ENCODE measurements at regions not wholly inside any gene's neighbourhood (a gene's known extent, or its start where the extent isn't known, plus 50 kb on each side); places are given as distances from the start of the nearest gene placed in this dataset.
A peak's percentile ranks its signal among the peaks of the same experiment; 100 is the strongest.
"Not testable (repeated sequence)": the region's sequence is repeated elsewhere in the genome, so short reads cannot be mapped to it uniquely, and the experiment has no call there.

DNA sequence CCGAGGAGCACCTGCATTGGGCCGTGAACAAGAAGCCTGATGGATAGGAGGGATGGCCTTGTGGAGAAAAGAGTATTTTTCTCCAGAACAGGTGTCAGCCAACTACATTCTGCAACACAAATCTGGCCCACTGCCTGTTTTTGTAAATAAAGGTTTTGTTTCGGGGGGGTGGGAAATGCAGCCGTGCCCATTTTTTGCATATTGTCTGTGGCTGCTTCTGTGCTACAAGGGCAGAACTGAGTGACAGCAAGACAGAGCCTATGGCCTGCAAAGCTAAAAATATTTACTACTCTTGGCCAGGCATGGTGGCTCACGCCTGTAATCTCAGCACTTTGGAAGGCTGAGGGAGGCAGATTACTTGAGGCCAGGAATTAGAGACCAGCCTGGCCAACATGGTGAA lies 95.9 kb upstream of the AKAP13 start:
- Histone ChIP-seq H3K27me3 (ENCODE audit: control insufficient read depth in 1 of 2, insufficient read depth in 2 of 2, low read length in 2 of 2) (no peaks in the 10 kb centered on the region), H3K4me3 (ENCODE audit: low read depth in 1 of 2, low read length in 2 of 2) (no peak overlapping the region), H3K9ac (ENCODE audit: low read depth in 1 of 2, low read length in 2 of 2) (no peak overlapping the region), H3K27ac (ENCODE audit: low read depth, low read length) (no peak overlapping the region), H3K4me1 (ENCODE audit: control insufficient read depth in 1 of 2, insufficient read depth in 2 of 2, low read length in 2 of 2) (peaks cover 0 to 2% of the 10 kb centered on the region in 2 donors), H3K9me3 (ENCODE audit: control insufficient read depth in 1 of 2, low read length in 2 of 2) (no peaks in the 10 kb centered on the region), H3K36me3 (ENCODE audit: control insufficient read depth in 1 of 2, insufficient read depth in 2 of 2, low read length in 2 of 2) (no peaks in the 10 kb centered on the region)

DNA sequence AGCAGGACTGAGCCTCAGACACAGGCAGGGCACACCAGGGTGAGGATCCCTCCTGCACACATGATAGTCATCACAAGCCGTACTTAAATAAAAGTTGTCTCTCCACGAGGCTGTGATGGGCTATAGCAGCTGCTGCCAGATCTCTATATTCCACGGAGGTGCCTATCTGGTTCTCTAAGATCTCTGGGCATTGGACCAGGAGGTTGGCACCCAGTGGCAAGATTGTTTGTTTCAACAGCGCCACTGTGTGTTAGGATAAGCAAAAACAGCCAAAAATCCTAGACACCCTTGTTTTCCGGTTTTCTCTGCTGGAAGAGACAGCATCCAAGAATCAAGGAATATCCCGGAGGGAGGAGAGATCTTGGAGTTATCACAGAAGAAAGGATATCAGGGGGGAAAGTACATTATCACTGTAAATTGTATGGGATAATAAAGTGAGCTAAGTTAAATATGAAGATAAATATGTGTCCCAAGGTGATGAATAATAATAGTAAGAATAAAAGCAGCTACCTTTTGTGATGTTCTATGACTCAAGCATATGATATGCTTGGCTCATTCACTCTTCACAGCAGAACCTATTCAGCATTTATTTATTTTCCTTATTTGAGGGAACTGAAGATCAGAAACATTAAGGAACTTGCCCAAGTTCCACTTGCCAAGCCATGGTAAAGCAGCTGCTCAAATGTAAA lies 90.6 kb upstream of the AKAP13 start:
- H3K4me3 ChIP-seq (ENCODE audit: low read depth in 1 of 2, low read length in 2 of 2), result no peak overlapping the region
- no peaks in the 10 kb centered on the region for H3K36me3 ChIP-seq (ENCODE audit: control insufficient read depth in 1 of 2, insufficient read depth in 2 of 2, low read length in 2 of 2)
- no peak overlapping the region for H3K9ac ChIP-seq (ENCODE audit: low read depth in 1 of 2, low read length in 2 of 2)
- H3K9me3 ChIP-seq (ENCODE audit: control insufficient read depth in 1 of 2, low read length in 2 of 2), result no peaks in the 10 kb centered on the region
- no peak overlapping the region for H3K27ac ChIP-seq (ENCODE audit: low read depth, low read length)
- H3K4me1 ChIP-seq (ENCODE audit: control insufficient read depth in 1 of 2, insufficient read depth in 2 of 2, low read length in 2 of 2), result no peaks in the 10 kb centered on the region
- peaks cover 0 to 4% of the 10 kb centered on the region in 2 donors for H3K27me3 ChIP-seq (ENCODE audit: control insufficient read depth in 1 of 2, insufficient read depth in 2 of 2, low read length in 2 of 2)

DNA sequence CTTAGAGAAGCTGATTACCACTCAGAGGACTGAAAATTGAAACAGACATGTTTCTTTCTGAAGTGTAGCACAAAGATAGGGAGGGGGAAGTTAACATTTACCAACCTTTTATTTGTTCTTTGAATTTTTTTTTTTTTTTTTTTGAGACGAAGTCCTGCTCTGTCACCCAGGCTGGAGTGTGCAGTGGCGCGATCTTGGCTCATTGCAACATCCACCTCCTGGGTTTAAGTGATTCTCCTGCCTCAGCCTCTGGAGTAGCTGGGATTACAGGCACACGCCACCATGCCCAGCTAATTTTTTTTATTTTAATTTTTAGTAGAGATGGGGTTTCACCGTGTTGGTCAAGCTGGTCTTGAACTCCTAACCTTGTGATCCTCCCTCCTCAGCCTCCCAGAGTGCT lies 87.8 kb upstream of the AKAP13 start:
- not testable (repeated sequence) for H3K4me1 ChIP-seq (ENCODE audit: control insufficient read depth in 1 of 2, insufficient read depth in 2 of 2, low read length in 2 of 2); H3K4me3 ChIP-seq (ENCODE audit: low read depth in 1 of 2, low read length in 2 of 2); H3K27me3 ChIP-seq (ENCODE audit: control insufficient read depth in 1 of 2, insufficient read depth in 2 of 2, low read length in 2 of 2); H3K9me3 ChIP-seq (ENCODE audit: control insufficient read depth in 1 of 2, low read length in 2 of 2); H3K36me3 ChIP-seq (ENCODE audit: control insufficient read depth in 1 of 2, insufficient read depth in 2 of 2, low read length in 2 of 2); H3K9ac ChIP-seq (ENCODE audit: low read depth in 1 of 2, low read length in 2 of 2); H3K27ac ChIP-seq (ENCODE audit: low read depth, low read length)

DNA sequence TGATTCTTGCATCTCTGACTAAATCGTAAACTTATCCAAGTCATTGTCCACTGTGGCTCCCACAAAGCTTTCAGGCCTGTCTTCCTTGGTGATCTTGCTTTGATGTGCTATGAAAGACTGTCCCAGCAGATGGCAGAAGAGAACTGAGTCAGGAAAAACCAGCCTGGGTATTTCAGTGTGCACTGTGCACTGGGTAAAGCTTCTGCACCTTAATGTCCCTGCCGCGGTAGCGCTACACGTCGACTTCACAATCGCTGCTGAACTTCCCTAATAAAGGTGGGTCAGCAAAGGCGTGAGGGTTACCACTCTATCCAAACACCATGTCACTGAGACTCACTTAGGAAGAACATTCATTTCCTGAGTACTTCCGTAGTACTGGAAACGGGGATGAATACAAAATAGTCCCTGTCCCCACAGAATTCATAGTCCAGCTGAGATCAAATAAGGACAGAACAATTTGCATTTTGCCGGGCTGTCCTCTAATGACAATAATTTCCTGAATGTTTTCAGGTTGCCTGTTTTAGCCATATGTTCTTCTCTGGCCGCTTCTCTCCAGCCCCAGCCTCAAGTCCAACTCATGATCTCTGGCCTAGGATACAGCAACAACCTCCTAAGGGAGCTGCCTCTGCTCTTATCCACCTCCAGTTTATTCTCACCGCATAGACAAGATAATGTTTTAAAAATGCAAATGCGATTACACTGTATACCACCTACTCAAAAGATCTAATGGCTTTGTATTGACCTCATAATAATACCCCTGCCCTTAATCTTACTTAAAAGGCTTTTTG lies 83.6 kb upstream of the AKAP13 start:
- Histone ChIP-seq H3K9me3 (ENCODE audit: control insufficient read depth in 1 of 2, low read length in 2 of 2) (no peaks in the 10 kb centered on the region), H3K27ac (ENCODE audit: low read depth, low read length) (no peak overlapping the region), H3K36me3 (ENCODE audit: control insufficient read depth in 1 of 2, insufficient read depth in 2 of 2, low read length in 2 of 2) (no peaks in the 10 kb centered on the region), H3K4me1 (ENCODE audit: control insufficient read depth in 1 of 2, insufficient read depth in 2 of 2, low read length in 2 of 2) (peaks cover 4 to 6% of the 10 kb centered on the region in 2 donors), H3K27me3 (ENCODE audit: control insufficient read depth in 1 of 2, insufficient read depth in 2 of 2, low read length in 2 of 2) (no peaks in the 10 kb centered on the region), H3K9ac (ENCODE audit: low read depth in 1 of 2, low read length in 2 of 2) (peak overlapping the region; percentile 56 to 73), H3K4me3 (ENCODE audit: low read depth in 1 of 2, low read length in 2 of 2) (peak overlapping the region; percentile 61 to 69)

DNA sequence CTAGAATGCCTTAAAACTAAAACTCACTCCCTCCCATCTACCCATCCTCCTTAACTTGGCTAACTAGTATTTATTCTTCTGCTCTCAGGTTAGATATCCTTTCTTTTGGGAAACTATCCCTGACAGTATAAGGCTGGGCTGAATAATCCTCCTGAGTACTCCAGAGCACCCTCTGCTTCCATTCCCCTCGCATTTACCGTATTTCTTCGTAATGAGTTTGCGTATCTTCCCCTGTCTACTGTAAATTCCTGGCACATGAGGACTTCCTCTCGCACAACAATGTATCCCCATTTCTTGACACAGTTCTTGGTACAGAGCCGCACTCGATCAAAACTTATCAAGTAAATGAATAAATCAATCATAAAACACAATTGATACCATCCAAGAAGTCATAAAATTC lies 82.9 kb upstream of the AKAP13 start:
- Histone ChIP-seq H3K9me3 (ENCODE audit: control insufficient read depth in 1 of 2, low read length in 2 of 2) (no peaks in the 10 kb centered on the region), H3K4me3 (ENCODE audit: low read depth in 1 of 2, low read length in 2 of 2) (no peak overlapping the region), H3K36me3 (ENCODE audit: control insufficient read depth in 1 of 2, insufficient read depth in 2 of 2, low read length in 2 of 2) (no peaks in the 10 kb centered on the region), H3K9ac (ENCODE audit: low read depth in 1 of 2, low read length in 2 of 2) (no peak overlapping the region), H3K4me1 (ENCODE audit: control insufficient read depth in 1 of 2, insufficient read depth in 2 of 2, low read length in 2 of 2) (peaks cover 4 to 6% of the 10 kb centered on the region in 2 donors), H3K27me3 (ENCODE audit: control insufficient read depth in 1 of 2, insufficient read depth in 2 of 2, low read length in 2 of 2) (no peaks in the 10 kb centered on the region), H3K27ac (ENCODE audit: low read depth, low read length) (no peak overlapping the region)

DNA sequence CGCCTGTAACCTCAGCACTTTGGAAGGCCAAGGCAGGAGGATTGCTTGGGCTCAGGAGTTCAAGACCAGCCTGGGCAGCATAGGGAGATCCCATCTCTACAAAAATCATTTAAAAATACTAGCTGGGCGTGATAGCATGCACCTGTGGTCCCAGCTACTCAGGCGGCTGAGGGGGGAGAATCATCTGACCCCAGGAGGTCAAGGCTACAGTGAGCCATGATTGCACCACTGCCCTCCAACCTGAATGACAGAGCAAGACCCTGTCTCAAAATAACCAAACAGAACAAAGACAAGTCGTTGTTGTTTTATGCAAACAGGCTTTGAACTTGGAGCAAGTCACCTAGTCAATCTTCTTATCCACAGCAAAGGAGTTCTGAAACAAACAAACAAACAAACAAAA lies 82.0 kb upstream of the AKAP13 start:
- peaks cover 4 to 6% of the 10 kb centered on the region in 2 donors for H3K4me1 ChIP-seq (ENCODE audit: control insufficient read depth in 1 of 2, insufficient read depth in 2 of 2, low read length in 2 of 2)
- no peaks in the 10 kb centered on the region for H3K36me3 ChIP-seq (ENCODE audit: control insufficient read depth in 1 of 2, insufficient read depth in 2 of 2, low read length in 2 of 2)
- H3K9ac ChIP-seq (ENCODE audit: low read depth in 1 of 2, low read length in 2 of 2), result no peak overlapping the region
- H3K4me3 ChIP-seq (ENCODE audit: low read depth in 1 of 2, low read length in 2 of 2), result no peak overlapping the region
- no peaks in the 10 kb centered on the region for H3K27me3 ChIP-seq (ENCODE audit: control insufficient read depth in 1 of 2, insufficient read depth in 2 of 2, low read length in 2 of 2)
- H3K27ac ChIP-seq (ENCODE audit: low read depth, low read length), result no peak overlapping the region
- no peaks in the 10 kb centered on the region for H3K9me3 ChIP-seq (ENCODE audit: control insufficient read depth in 1 of 2, low read length in 2 of 2)

DNA sequence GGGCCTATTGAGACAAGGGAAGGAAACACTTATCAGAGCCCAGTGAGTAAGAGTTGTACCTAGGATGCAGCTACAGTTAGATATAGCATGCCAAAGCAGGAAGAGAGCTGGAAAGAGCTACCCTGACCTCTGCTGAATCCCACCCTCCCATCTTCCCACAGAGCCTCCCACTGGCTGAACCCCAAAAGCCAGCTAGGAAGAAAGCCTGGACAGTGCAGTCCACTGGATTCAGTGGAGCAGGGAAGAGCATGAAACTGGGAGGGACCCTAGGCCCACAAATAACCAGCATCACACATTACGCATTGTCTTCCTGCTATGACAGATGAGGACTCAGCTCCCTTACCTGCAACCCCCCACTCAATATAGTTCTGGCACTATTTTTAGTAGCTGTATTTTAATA lies 81.5 kb upstream of the AKAP13 start:
- H3K4me1 ChIP-seq (ENCODE audit: control insufficient read depth in 1 of 2, insufficient read depth in 2 of 2, low read length in 2 of 2), result peaks cover 4 to 6% of the 10 kb centered on the region in 2 donors
- no peaks in the 10 kb centered on the region for H3K27me3 ChIP-seq (ENCODE audit: control insufficient read depth in 1 of 2, insufficient read depth in 2 of 2, low read length in 2 of 2)
- H3K36me3 ChIP-seq (ENCODE audit: control insufficient read depth in 1 of 2, insufficient read depth in 2 of 2, low read length in 2 of 2), result no peaks in the 10 kb centered on the region
- H3K27ac ChIP-seq (ENCODE audit: low read depth, low read length), result no peak overlapping the region
- H3K9ac ChIP-seq (ENCODE audit: low read depth in 1 of 2, low read length in 2 of 2), result no peak overlapping the region
- no peak overlapping the region for H3K4me3 ChIP-seq (ENCODE audit: low read depth in 1 of 2, low read length in 2 of 2)
- no peaks in the 10 kb centered on the region for H3K9me3 ChIP-seq (ENCODE audit: control insufficient read depth in 1 of 2, low read length in 2 of 2)

DNA sequence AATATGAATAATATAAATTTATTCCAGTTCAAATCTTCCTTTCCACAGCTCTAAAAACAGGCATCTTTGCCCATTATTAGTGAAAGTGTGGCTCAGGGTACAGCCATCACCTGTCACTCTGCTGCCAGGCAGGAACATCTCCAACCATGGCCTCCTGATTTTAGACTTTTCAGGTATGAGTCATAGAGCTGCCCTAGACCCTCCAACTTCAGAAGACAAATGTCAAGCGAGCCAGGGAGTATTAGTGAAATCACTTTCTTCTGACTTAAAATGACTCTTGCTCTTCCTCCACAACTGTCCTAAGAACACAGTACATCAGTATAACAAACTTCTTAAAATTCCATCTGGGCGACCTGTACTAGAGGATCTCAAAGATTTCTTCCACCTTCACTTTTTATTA lies 78.1 kb upstream of the AKAP13 start:
- Histone ChIP-seq H3K4me1 (ENCODE audit: control insufficient read depth in 1 of 2, insufficient read depth in 2 of 2, low read length in 2 of 2) (no peaks in the 10 kb centered on the region), H3K27me3 (ENCODE audit: control insufficient read depth in 1 of 2, insufficient read depth in 2 of 2, low read length in 2 of 2) (no peaks in the 10 kb centered on the region), H3K27ac (ENCODE audit: low read depth, low read length) (no peak overlapping the region), H3K4me3 (ENCODE audit: low read depth in 1 of 2, low read length in 2 of 2) (no peak overlapping the region), H3K9me3 (ENCODE audit: control insufficient read depth in 1 of 2, low read length in 2 of 2) (no peaks in the 10 kb centered on the region), H3K36me3 (ENCODE audit: control insufficient read depth in 1 of 2, insufficient read depth in 2 of 2, low read length in 2 of 2) (no peaks in the 10 kb centered on the region), H3K9ac (ENCODE audit: low read depth in 1 of 2, low read length in 2 of 2) (no peak overlapping the region)

DNA sequence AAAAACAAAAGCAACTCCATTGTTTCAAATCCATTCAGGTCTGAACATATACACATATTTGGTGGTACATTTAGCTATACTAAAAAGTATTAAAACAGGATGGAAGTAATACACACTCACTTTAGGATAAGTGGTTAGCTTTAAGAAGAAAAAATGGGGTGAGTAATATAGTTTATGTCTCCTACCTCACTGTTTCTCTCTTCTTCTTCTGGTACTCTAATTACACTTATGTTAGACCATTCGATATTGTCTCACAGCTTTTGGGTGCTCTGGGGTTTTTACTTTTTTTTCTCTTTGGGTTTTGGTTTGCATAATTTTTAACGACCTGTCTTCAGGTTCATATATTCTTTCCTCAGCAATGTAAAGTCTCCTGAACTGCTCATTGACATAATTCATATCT lies 75.4 kb upstream of the AKAP13 start:
- Histone ChIP-seq H3K27ac (ENCODE audit: low read depth, low read length) (no peak overlapping the region), H3K36me3 (ENCODE audit: control insufficient read depth in 1 of 2, insufficient read depth in 2 of 2, low read length in 2 of 2) (no peaks in the 10 kb centered on the region), H3K9me3 (ENCODE audit: control insufficient read depth in 1 of 2, low read length in 2 of 2) (no peaks in the 10 kb centered on the region), H3K27me3 (ENCODE audit: control insufficient read depth in 1 of 2, insufficient read depth in 2 of 2, low read length in 2 of 2) (no peaks in the 10 kb centered on the region), H3K4me3 (ENCODE audit: low read depth in 1 of 2, low read length in 2 of 2) (no peak overlapping the region), H3K4me1 (ENCODE audit: control insufficient read depth in 1 of 2, insufficient read depth in 2 of 2, low read length in 2 of 2) (no peaks in the 10 kb centered on the region), H3K9ac (ENCODE audit: low read depth in 1 of 2, low read length in 2 of 2) (no peak overlapping the region)

DNA sequence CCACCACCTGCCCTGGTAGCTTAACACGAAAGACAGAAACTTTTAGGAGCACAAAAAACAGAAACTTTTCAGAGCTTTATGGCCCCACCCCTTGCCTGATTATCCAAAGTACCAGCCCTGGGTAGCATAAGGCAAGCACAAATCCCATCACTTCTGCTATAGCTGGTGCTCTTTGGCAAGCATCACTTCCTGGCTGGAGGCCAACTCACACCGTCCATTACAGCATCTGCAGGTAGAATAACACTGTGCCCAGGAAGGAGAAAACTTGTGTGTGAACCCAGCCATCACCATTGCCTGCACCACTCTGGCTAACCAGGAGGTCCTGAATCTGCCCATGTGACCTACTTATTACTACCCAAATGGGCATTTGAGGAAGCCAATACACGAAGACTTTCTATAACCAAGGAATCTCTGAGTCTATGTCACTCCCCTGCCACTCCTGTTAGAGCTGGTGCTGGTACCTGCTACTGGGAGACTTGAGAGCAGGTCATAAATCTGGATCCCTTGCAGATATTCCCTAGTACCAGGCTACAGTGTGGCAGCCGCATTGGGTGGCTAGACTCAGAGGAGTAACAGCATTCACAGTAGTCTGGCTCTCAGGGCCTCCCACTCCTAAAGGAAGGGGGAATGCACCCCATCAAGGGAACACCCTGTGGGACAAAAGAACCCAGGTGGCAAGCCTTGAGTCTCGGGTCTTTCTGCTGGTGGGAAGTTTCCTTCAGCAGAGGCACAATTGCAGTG lies 73.3 kb upstream of the AKAP13 start:
- H3K4me1 ChIP-seq (ENCODE audit: control insufficient read depth in 1 of 2, insufficient read depth in 2 of 2, low read length in 2 of 2), result no peaks in the 10 kb centered on the region
- H3K9ac ChIP-seq (ENCODE audit: low read depth in 1 of 2, low read length in 2 of 2), result no peak overlapping the region
- H3K4me3 ChIP-seq (ENCODE audit: low read depth in 1 of 2, low read length in 2 of 2), result no peak overlapping the region
- no peaks in the 10 kb centered on the region for H3K36me3 ChIP-seq (ENCODE audit: control insufficient read depth in 1 of 2, insufficient read depth in 2 of 2, low read length in 2 of 2)
- no peaks in the 10 kb centered on the region for H3K9me3 ChIP-seq (ENCODE audit: control insufficient read depth in 1 of 2, low read length in 2 of 2)
- H3K27me3 ChIP-seq (ENCODE audit: control insufficient read depth in 1 of 2, insufficient read depth in 2 of 2, low read length in 2 of 2), result no peaks in the 10 kb centered on the region
- no peak overlapping the region for H3K27ac ChIP-seq (ENCODE audit: low read depth, low read length)

Measured in duodenal mucosa (tissue), 2 donors.